NCI-H2107 treated with DMSO at 0.1 percent for 48 hours (cell line): ENCODE measurements at regions not wholly inside any gene's neighbourhood (a gene's known extent, or its start where the extent isn't known, plus 50 kb on each side); places are given as distances from the start of the nearest gene placed in this dataset.

Experiments used
- DNase-seq: peaks from one replicate; lab custom pipeline; 2025; ENCODE audit not compliant: unreplicated experiment; lab: John Stamatoyannopoulos, UW

DNA sequence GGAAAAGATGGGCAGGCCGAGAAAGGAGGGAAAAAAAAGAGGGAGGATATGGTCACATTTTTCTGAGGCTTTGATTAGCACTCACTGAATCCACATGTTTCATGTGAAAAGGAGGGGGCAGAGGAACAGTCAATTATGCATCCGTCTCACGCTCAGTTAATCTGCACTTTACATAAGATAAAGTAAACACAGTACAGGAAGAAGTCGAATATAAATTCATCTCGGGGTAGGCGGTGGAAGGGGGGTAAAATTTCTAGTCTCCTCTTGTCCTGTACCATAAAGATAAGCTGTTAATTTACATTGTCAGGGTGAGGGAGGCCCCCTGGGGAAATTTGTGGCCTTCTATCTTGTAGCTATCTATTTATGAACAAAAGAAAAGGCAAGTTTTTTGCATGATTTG lies 73.1 kb upstream of the CES5A start:
- DNase-seq: no peak

- DNase-seq: no peak
These were observed 72.2 kb upstream of the CES5A start for GRCh38 chr16:55947366-55947765.

DNA sequence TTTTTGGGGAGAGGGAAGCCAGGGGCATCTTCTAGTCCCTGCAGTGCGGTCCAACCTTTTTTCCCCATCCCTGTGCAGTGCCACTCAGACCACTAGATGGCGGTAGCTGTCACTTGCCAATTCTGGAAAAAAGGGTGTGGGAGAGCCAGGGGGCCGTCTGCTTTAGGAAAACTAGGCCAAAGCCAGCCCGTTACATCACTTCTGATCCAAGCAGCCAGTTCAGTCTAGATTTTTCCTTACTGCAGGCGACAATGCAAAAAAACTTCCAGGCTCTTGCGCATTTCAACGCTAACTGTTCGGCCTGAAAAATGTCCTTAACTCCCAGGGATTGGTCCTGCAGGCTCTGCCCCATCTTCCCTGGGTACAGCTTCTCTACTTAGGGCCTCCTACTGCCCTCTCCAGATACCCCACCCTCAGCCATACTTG lies 69.2 kb upstream of the CES5A start:
- DNase-seq: peak; percentile 28

- DNase-seq: no peak
These were observed 68.1 kb upstream of the CES5A start for GRCh38 chr16:55943267-55943666.

GRCh38 chr16:55942821-55943220 lies 67.6 kb upstream of the CES5A start:
- no peak for DNase-seq

- DNase-seq: no peak
These were observed 66.4 kb upstream of the CES5A start for GRCh38 chr16:55941552-55941951.

DNA sequence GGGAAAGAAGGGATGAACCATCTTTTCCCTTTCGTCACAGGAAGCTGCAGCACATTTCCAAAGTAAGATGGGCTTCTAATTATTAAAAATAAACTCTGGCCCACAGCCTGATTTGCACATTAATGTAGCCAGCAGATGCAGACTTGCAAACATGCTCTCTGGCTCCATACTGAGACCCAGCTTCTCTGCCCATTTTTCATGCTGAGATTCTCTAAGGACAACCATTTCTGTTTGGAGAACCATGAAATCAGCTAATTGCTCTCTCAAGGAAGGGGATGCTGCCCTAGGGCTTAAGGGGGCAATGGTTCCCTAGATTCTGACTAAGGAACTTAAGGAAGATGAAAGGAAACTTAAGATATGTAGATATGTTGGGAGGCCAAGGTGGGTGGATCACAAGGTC lies 63.0 kb upstream of the CES5A start:
- DNase-seq: no peak

- no peak for DNase-seq
These were observed 57.9 kb upstream of the CES5A start for GRCh38 chr16:55933038-55933437.

- DNase-seq: no peak
These were observed 54.9 kb upstream of the CES5A start for GRCh38 chr16:55930036-55930435.

DNA sequence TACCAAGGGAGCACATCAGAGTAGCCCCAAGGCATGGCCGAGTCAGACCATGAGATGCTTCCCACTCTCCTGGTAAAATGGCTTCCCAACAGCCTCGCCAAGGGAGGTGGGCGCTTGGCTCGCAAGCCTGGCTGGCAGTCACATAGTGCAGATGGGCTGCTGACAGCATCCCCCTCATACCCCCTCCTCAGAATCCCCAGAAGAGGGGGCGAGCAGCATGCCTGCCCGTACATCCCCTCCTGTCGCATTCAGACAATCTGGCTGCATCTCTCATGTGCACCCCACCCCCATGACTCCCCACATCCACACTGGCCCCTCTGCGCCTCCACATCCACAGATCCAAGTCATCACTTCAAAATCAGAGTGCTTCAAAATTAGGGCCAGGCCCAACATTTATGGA lies 54.0 kb upstream of the CES5A start:
- no peak for DNase-seq

DNA sequence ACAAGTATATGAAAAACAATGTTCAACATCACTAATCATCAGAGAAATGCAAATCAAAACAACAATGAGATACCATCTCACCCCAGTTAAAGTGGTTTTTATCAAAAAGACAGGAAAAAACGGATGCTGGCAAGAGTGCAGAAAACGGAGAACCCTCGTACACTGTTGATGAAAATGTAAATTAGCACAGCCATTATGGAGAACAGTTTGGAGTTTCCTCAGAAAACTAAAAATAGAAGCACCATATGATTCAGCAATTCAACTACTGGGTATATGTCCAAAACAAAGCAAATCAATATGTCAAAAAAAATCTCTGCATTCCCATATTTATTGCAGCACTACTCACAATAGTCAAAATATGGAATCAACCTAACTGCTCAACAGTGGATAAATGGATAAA lies 50.1 kb upstream of the CES5A start:
- DNase-seq: no peak
